GM12865 (cell line): ENCODE measurements at regions not wholly inside any gene's neighbourhood (a gene's known extent, or its start where the extent isn't known, plus 50 kb on each side); places are given as distances from the start of the nearest gene placed in this dataset.

Experiments
- DNase-seq: peaks from one replicate; pipeline ENCODE4 v3.0.0; 2010; ENCODE audit warnings: low read depth
- H3K4me3 ChIP-seq: 2 replicates; pipeline ENCODE4 v1.5.1; 2011; ENCODE audit warnings: mild to moderate bottlenecking, low read depth, low read length, control low read depth
- TF ChIP-seq, protein P1 (sequence below): IDR thresholded peaks from 2 replicates; pipeline ENCODE4 v1.5.1; 2011; ENCODE audit warnings: low read length, control low read depth, low read depth, inconsistent platforms; ENCODE audit not compliant: insufficient read depth; ENCODE audit errors: missing control alignments

DNA sequence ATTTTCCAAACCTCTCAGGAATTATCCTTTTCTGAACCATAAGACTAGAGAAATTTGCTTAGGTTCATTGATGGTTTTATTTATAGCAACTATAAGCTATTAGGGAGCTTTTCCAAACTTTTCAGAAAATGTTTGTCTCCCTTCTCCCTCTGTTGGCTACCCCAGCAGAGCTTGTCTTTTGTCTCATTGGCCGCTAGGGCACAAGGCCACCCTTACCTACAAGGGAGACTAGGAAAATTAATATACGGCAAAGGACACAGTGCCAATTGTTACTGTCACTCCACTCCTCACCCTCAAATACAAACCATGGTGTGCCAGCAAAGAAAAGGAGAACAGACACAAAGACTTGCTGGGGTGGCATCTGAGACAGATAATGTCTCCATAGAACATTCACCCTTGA, 471.4 kb downstream of the XPNPEP1 start:
- TF ChIP-seq, protein P1, sequence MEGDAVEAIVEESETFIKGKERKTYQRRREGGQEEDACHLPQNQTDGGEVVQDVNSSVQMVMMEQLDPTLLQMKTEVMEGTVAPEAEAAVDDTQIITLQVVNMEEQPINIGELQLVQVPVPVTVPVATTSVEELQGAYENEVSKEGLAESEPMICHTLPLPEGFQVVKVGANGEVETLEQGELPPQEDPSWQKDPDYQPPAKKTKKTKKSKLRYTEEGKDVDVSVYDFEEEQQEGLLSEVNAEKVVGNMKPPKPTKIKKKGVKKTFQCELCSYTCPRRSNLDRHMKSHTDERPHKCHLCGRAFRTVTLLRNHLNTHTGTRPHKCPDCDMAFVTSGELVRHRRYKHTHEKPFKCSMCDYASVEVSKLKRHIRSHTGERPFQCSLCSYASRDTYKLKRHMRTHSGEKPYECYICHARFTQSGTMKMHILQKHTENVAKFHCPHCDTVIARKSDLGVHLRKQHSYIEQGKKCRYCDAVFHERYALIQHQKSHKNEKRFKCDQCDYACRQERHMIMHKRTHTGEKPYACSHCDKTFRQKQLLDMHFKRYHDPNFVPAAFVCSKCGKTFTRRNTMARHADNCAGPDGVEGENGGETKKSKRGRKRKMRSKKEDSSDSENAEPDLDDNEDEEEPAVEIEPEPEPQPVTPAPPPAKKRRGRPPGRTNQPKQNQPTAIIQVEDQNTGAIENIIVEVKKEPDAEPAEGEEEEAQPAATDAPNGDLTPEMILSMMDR = no peak
- no peak overlapping the region for H3K4me3 ChIP-seq
- DNase-seq = no peak

DNA sequence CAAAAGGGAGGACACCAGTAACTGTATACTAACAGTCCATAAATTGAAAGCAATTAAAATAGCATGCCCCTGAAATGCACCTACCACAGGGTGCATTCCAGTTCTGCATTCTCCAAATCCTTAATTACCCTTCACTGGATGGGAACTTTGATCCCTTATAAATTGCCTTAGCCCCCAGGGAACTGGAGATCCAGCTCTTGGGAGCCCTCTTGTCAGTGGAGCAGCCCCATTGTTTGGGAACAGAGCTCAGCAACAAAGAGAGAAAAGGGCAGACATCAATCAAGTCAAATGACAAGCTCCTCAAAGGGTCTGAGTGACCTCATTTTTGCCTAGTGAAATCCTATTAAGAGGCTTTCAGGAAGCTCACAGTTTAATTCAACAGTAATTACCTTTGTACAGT, 472.6 kb downstream of the XPNPEP1 start:
- TF ChIP-seq, protein P1 = no peak
- DNase-seq = no peak
- H3K4me3 ChIP-seq = no peak overlapping the region

DNA sequence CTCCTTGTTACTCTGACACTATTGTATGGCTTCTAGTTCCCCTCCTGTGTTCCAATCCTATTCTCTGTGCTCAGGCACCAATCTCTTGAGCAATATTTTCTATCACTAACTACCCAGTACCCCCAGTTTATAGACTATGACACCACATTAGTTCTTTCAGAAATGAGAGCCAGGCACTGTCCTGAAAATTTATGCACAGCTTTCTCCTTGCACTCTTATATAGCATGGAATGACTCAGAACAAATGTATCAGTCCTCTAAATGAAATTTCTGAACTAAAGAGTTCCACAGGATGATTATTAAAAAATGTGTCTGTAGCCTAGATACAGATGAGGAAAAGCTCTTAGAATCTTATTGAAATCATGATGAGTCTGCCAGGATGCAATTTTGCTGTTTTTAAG, 489.9 kb downstream of the XPNPEP1 start:
- no peak for DNase-seq
- H3K4me3 ChIP-seq = no peak overlapping the region
- TF ChIP-seq, protein P1 = no peak

DNA sequence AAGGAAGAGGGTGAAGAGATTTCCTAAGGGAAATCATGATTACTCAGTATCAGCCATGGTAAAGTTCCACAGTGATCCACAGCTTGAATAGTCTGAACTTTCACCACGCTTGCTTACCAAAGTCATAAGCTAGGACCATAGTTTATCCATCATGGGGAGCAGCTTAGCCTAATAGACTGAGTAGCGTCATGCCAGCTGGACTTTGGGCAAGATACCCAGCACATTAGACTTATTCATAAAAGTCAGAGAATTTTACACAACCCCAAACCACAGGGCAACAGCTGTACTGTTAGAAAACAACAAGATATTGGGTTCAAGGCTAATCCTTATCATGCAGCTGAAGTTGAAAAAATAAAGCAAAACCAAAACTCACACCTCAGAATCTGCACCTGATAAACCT, 491.0 kb downstream of the XPNPEP1 start:
- TF ChIP-seq, protein P1 = no peak
- H3K4me3 ChIP-seq = no peak overlapping the region
- no peak for DNase-seq

DNA sequence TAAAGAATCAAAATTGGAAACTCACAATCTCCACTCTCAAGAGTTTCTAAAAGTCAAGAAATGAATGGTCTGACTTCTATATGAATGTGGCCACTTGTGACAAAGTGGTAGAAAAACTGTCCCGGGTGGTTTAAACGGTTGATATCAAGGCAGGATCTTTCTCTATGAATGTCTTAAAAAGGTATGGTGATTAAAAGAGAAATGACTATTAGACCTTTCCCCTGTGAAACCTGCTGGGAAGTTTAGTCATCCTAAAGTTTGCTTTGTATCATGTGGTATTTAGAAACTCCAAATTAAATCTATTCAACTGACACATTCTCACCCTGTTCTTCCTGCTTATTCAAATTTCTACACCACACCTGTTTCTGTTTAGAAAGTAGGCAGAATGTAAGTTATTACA, 492.5 kb downstream of the XPNPEP1 start:
- TF ChIP-seq, protein P1 = no peak
- no peak for DNase-seq
- no peak overlapping the region for H3K4me3 ChIP-seq

DNA sequence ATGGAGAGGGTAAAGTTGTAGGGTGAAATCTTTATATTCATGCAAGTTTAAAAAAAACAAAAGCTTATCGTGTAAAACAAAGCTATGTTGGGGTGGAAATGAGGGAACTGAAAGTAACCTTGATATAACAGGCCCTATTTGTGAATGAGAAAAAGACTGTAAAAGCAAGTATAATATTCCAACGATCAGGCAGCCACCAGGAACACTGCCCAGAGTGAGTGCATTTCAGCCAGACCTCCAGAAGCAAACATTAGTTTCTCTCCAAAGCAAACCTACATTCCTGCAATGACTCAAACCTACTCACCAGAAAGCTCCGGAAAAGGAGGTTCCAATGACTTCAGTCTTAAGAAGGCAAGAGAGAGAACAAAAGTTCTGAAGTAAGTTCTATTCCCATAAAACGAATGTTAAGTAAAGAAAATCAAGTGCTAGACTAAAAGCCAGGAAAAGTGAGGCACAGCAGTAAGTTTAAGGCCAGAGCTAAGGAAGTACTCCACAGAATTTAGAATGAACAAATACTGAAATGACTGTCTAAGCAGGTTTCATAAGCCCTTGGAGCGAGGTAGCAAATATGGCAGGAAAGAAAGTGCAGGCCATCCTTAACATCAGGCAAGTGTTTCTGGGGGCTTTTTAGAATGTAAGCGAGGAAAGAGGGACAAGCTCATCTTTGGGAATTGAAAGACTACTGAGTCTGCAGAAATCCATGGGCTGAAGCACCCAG, 493.1 kb downstream of the XPNPEP1 start:
- no peak overlapping the region for H3K4me3 ChIP-seq
- DNase-seq = no peak

More for the DNA sequence above, 493.1 kb downstream of the XPNPEP1 start:
- TF ChIP-seq, protein P1 = no peak
